ENCODE measurements at regions not wholly inside any gene's neighbourhood (a gene's known extent, or its start where the extent isn't known, plus 50 kb on each side); places are given as distances from the start of the nearest gene placed in this dataset.
"Not testable (repeated sequence)": the region's sequence is repeated elsewhere in the genome, so short reads cannot be mapped to it uniquely, and the experiment has no call there.

DNA sequence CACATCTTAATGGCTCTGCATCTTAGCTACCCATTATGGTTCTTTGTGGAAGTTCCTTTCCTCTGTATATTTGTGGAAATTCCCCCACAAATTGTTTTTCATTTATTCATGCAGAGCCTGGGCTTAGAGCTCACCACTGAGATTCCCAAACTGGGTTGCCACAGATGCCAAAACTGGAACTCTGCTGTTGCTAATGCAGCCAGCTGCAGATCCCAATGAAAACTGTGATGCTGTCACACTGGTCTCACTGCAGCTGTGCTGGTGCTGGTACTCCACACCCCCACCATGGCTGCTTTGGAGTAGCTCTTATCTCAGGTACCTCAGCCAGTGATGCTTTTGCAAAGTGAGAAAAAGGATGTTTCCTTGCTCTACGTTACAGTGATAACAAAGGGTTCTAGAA lies 87.7 kb downstream of the DCK start:
- in situ Hi-C loops (cut with HindIII; ENCODE audit: low pct_unique_long_range_greater_than_20kb, low sequenced_read_pairs), result no loop called here
- no peak for DNase-seq (ENCODE audit: low read depth, low spot score)

DNA sequence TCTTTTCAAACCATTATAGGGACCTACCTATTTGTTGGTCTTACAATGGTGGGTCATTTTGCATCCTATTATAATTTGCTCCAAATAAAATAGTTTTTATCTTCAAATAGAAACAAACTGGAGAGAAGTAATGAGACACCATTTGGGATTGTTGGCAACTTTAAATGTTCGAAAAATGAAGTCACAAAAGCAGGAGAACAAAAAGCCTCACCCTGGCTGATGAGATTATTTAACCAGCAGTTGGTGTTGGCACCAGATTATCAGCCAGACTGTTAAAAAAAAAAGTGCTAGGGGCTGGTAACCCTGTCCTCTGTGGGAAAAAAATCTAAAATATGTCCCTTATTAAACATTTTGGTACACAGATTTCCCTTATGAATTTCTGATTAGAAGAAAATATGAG lies 100.3 kb downstream of the DCK start:
- in situ Hi-C loops (cut with HindIII; ENCODE audit: low pct_unique_long_range_greater_than_20kb, low sequenced_read_pairs), result no loop called here
- no peak for DNase-seq (ENCODE audit: low read depth, low spot score)

GRCh38 chr4:71094201-71094600 lies 100.8 kb downstream of the DCK start:
- in situ Hi-C loops (cut with HindIII; ENCODE audit: low pct_unique_long_range_greater_than_20kb, low sequenced_read_pairs), result no loop called here
- no peak for DNase-seq (ENCODE audit: low read depth, low spot score)

GRCh38 chr4:71095141-71095540 lies 101.7 kb downstream of the DCK start:
- in situ Hi-C loops (cut with HindIII; ENCODE audit: low pct_unique_long_range_greater_than_20kb, low sequenced_read_pairs), result no loop called here
- DNase-seq (ENCODE audit: low read depth, low spot score), result no peak

DNA sequence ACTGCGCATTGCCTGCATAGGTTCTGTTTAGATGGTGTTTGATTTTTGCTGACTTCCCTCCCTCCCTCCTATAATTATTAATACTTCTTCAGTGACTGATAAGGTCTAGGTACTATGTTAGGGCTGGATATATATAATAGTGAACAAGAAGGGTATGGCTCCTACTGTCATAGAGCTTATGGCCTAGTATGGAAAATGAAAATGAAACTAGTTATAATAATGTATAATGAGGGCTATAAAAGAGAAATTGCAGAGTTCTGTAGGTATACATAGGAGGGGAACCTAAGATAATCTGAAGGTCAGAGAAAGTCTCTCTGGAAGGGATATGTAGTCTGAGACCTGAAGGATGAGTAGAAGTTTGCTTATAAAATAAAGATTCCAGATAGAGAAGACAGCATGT lies 102.1 kb downstream of the DCK start:
- no peak for DNase-seq (ENCODE audit: low read depth, low spot score)
- in situ Hi-C loops (cut with HindIII; ENCODE audit: low pct_unique_long_range_greater_than_20kb, low sequenced_read_pairs), result no loop called here

GRCh38 chr4:71107726-71108125 lies 114.3 kb downstream of the DCK start:
- in situ Hi-C loops (cut with HindIII; ENCODE audit: low pct_unique_long_range_greater_than_20kb, low sequenced_read_pairs), result no loop called here

GRCh38 chr4:71110499-71110898 lies 117.0 kb downstream of the DCK start:
- DNase-seq (ENCODE audit: low read depth, low spot score), result no peak
- in situ Hi-C loops (cut with HindIII; ENCODE audit: low pct_unique_long_range_greater_than_20kb, low sequenced_read_pairs), result no loop called here

More at GRCh38 chr4:71107726-71108125, 114.3 kb downstream of the DCK start:
- no peak for DNase-seq (ENCODE audit: low read depth, low spot score)

DNA sequence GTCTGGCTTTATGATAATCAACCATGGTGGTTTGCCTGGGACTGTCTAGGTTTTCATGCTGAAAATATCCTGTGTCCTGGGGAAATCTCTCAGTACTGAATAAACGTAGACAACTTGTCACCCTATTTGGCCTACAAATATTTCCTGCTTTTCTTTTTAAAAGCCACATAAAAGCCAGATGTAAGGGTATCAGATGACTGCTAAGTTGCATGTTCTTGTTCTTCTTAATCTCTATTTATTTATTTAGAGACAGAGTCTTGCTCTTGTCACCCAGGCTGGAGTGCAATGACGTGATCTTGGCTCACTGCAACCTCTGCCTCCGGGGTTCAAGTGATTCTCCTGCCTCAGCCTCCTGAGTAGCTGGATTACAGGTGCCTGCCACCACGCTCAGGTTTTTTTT lies 117.7 kb downstream of the DCK start:
- DNase-seq (ENCODE audit: low read depth, low spot score); in situ Hi-C loops (cut with HindIII; ENCODE audit: low pct_unique_long_range_greater_than_20kb, low sequenced_read_pairs): not testable (repeated sequence)

- in situ Hi-C loops (cut with HindIII; ENCODE audit: low pct_unique_long_range_greater_than_20kb, low sequenced_read_pairs), result no loop called here
- DNase-seq (ENCODE audit: low read depth, low spot score), result peak; percentile 16
Measured at GRCh38 chr4:71113294-71113693, 119.8 kb downstream of the DCK start.

- no peak for DNase-seq (ENCODE audit: low read depth, low spot score)
- in situ Hi-C loops (cut with HindIII; ENCODE audit: low pct_unique_long_range_greater_than_20kb, low sequenced_read_pairs), result no loop called here
Measured at GRCh38 chr4:71120831-71121524, 127.5 kb downstream of the DCK start.

GRCh38 chr4:71123951-71124350 lies 130.5 kb downstream of the DCK start:
- in situ Hi-C loops (cut with HindIII; ENCODE audit: low pct_unique_long_range_greater_than_20kb, low sequenced_read_pairs), result no loop called here
- DNase-seq (ENCODE audit: low read depth, low spot score), result no peak

GRCh38 chr4:71125137-71125536 lies 131.7 kb downstream of the DCK start:
- in situ Hi-C loops (cut with HindIII; ENCODE audit: low pct_unique_long_range_greater_than_20kb, low sequenced_read_pairs), result no loop called here
- no peak for DNase-seq (ENCODE audit: low read depth, low spot score)

DNA sequence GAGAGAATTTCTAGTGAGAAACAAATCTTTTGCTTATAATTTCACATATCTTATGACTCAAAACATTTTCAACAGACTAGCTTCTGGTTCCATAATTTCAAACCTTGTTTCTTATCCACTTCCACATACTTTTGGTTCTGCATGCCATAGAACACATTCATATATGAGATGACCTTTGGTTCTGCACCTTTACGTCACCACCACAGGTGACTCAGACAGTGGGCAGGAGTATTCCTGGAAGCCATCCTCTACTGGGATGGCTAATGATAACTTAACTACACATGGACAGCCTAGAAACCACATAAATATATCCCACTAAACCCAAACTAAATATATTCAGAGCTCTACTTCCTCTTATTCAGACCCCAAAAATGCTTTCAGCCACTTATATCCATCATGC lies 133.3 kb downstream of the DCK start:
- no peak for DNase-seq (ENCODE audit: low read depth, low spot score)
- in situ Hi-C loops (cut with HindIII; ENCODE audit: low pct_unique_long_range_greater_than_20kb, low sequenced_read_pairs), result no loop called here

GRCh38 chr4:71130827-71131603 lies 137.6 kb downstream of the DCK start:
- peak; percentile 42 for DNase-seq (ENCODE audit: low read depth, low spot score)
- in situ Hi-C loops (cut with HindIII; ENCODE audit: low pct_unique_long_range_greater_than_20kb, low sequenced_read_pairs), result no loop called here

DNA sequence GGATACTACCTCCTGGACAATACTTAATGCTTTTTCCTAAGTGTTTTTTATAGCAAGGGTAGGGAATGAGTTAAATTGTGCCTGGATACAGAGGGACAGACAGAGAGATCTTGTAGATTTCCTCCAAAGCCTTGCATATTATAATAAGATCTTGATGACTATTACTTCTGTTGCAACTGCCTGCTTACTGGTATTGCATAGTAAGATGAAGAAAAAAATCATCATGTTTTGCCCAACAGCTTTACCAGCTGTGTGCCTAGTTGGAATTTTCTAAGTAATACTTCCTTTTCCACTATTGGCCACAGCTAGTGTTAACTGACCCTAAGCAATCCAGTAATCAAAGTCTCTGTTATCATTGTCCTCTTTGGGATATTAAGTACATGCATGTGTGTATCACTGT lies 139.0 kb downstream of the DCK start:
- no peak for DNase-seq (ENCODE audit: low read depth, low spot score)

GRCh38 chr4:71133491-71133890 lies 140.0 kb downstream of the DCK start:
- DNase-seq (ENCODE audit: low read depth, low spot score), result no peak
- in situ Hi-C loops (cut with HindIII; ENCODE audit: low pct_unique_long_range_greater_than_20kb, low sequenced_read_pairs), result no loop called here

More for the DNA sequence above, 139.0 kb downstream of the DCK start:
- in situ Hi-C loops (cut with HindIII; ENCODE audit: low pct_unique_long_range_greater_than_20kb, low sequenced_read_pairs), result no loop called here

DNA sequence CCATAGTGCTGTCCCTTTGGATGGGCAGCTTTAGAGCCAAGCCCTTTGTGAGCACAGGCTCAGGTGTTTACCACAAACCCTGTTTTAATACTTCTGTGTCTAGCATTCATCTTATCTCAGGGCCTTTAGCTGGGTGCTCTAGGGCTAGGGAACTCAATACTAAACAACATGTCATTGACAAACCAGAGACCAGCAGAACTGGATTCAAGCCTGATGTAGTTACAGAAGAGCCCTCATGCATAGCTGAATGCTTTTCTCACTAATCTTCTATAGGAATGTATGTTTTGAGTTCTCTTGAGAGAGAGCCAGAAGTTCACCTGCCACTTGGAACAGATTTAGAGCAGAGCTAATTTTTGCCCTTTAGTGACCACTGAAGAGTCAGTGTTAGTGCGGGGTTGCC lies 142.6 kb downstream of the DCK start:
- in situ Hi-C loops (cut with HindIII; ENCODE audit: low pct_unique_long_range_greater_than_20kb, low sequenced_read_pairs), result no loop called here
- DNase-seq (ENCODE audit: low read depth, low spot score), result no peak

DNA sequence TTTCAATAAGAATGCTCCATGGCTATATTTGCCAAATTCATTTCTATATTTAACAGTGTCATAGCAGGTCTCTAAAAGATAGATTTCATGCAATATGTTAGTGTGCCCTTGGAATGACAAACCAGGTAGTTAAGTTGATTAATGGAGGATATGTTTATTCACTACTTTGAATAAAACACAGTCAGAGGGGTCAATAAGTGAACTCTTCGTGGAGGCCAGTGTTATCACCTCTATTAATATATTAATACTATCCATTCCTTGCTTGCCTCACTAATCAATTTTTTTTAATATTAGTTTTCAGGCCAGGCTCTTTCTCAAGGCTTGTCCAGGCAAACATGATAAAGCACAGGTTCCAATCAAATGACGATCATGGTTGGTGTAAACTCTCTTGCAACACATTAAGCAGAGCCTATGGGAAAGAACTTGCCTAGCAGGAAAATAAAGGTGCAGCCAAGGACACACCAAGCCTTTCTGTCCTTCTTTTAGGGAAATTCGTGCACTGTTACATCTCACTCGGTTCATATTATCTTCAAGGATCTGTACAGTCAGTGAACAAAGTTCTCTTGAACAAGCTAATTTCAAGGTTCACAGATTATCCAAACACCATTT lies 144.7 kb downstream of the DCK start:
- DNase-seq (ENCODE audit: low read depth, low spot score), result no peak
- in situ Hi-C loops (cut with HindIII; ENCODE audit: low pct_unique_long_range_greater_than_20kb, low sequenced_read_pairs), result no loop called here

GRCh38 chr4:71140563-71140962 lies 147.1 kb downstream of the DCK start:
- DNase-seq (ENCODE audit: low read depth, low spot score), result no peak
- in situ Hi-C loops (cut with HindIII; ENCODE audit: low pct_unique_long_range_greater_than_20kb, low sequenced_read_pairs), result no loop called here

All from SK-MEL-5 (cell line).